ENCODE measurements at regions not wholly inside any gene's neighbourhood (a gene's known extent, or its start where the extent isn't known, plus 50 kb on each side); places are given as distances from the start of the nearest gene placed in this dataset.
A peak's percentile ranks its signal among the peaks of the same experiment; 100 is the strongest.

GRCh38 chr21:28516991-28517592 lies 475.6 kb downstream of the LTN1 start:
- TF ChIP-seq CTCF (optimal IDR thresholded peaks at IDR 0.05 in 1 of 3, IDR thresholded peaks at IDR 0.05 in 1 of 3, conservative IDR thresholded peaks at IDR 0.05 in 1 of 3; ENCODE audit: extremely low read depth in 1 of 3, insufficient read depth in 2 of 3, low read length in 3 of 3) (peak; percentile 77 to 95 (median 88)), EZH2 (IDR thresholded peaks at IDR 0.05; ENCODE audit: low read length) (no peak)
